ENCODE measurements at regions not wholly inside any gene's neighbourhood (a gene's known extent, or its start where the extent isn't known, plus 50 kb on each side); places are given as distances from the start of the nearest gene placed in this dataset.

DNA sequence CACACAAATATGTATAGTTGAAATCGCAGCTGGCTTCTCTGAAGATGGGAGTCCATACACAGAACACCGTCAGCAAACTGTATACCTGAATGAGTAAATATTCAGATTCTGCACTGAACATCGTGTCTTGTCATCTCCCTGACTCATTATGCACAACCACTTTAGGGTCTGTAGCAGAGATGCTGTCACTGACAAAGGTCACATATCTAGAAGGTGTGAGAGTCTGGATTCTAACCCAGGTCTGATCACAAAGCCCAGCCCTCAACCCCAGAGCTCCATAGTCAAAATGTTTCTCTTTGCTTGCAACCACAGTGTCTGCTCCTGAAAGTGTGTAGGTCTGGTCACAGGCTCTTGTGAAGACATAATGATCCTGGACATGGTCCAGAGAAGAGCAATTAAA, 78.3 kb upstream of the PAX8 start:
- TF ChIP-seq CTCF (IDR thresholded peaks at IDR 0.05) = no peak
- no peak for TF ChIP-seq EP300 (IDR thresholded peaks at IDR 0.05)
